A549 (cell line): ENCODE measurements at regions not wholly inside any gene's neighbourhood (a gene's known extent, or its start where the extent isn't known, plus 50 kb on each side); places are given as distances from the start of the nearest gene placed in this dataset.

ENCODE experiments used
- ATAC-seq, 2 experiments: fragments of 200-7000 bp in 1 of 2; fragments of >200 bp in 1 of 2; cut with Nextera tagmentation in 1 of 2; cut with Tn5 transposase in 1 of 2; 3 replicates each; pipeline versions ENCODE4 v1.8.0 to v1.9.1; 2018 to 2020; ENCODE audit warnings: mild to moderate bottlenecking in 1 of 2, moderate library complexity in 1 of 2
- CTCF ChIA-PET: fragments of 300-600 bp; sonication (Branson Sonifier 250); formaldehyde crosslinking; extraction: SDS; loops from one replicate; lab custom pipeline; 2021; ENCODE audit warnings: antibody characterized with exemption, inconsistent platforms; lab: Yijun Ruan, JAX
- POLR2A ChIA-PET: fragments of 350-600 bp; formaldehyde crosslinking; extraction: SDS; loops from one replicate; lab custom pipeline; 2021; ENCODE audit warnings: antibody characterized with exemption, inconsistent platforms; lab: Yijun Ruan, JAX
- DNase-seq, 2 experiments: peaks; one replicate each; pipeline versions ENCODE4 v3.0.0 to v3.0.0-alpha.2; 2011 to 2016; ENCODE audit warnings: low read depth in 1 of 2, low spot score in 1 of 2
- FAIRE-seq: peaks from 2 replicates; lab custom pipeline; 2011; peaks lifted over from hg19 to GRCh38; lab: Jason Lieb, UNC
- H3K27ac ChIP-seq, 2 experiments: fragments of >200 bp; sonication (Bioruptor Twin); formaldehyde crosslinking; 3 replicates each; pipeline ENCODE4 v1.5.1; 2016 to 2017
- H3K4me1 ChIP-seq: fragments of >200 bp; sonication (Bioruptor Twin); formaldehyde crosslinking; 3 replicates; pipeline ENCODE4 v1.6.1; 2016
- H3K4me2 ChIP-seq: fragments of >200 bp; sonication (Bioruptor Twin); formaldehyde crosslinking; 3 replicates; pipeline ENCODE4 v1.6.1; 2016
- H3K4me3 ChIP-seq: fragments of >200 bp; sonication (Bioruptor Twin); formaldehyde crosslinking; 3 replicates; pipeline ENCODE4 v1.5.1; 2016
- H3K9me3 ChIP-seq: fragments of >200 bp; sonication (Bioruptor Twin); formaldehyde crosslinking; 3 replicates; pipeline ENCODE4 v1.6.1; 2016
- CHD4 ChIP-seq: fragments of 200-600 bp; sonication (generic); IDR thresholded peaks from 2 replicates; pipeline ENCODE4 v1.6.1; 2016; ENCODE audit warnings: antibody characterized with exemption, mild to moderate bottlenecking, borderline replicate concordance
- EHMT2 ChIP-seq: fragments of 200-600 bp; sonication (generic); IDR thresholded peaks from 2 replicates; pipeline ENCODE4 v1.6.1; 2016; ENCODE audit warnings: antibody characterized with exemption, low read depth, mild to moderate bottlenecking, moderate library complexity
- EP300 ChIP-seq, 2 experiments: fragments of >200 bp; sonication (Bioruptor Twin); formaldehyde crosslinking; IDR thresholded peaks; 2 replicates in 1 of 2; 3 replicates in 1 of 2; pipeline ENCODE4 v1.6.1; 2016 to 2017
- HDAC2 ChIP-seq: fragments of 200-600 bp; sonication (generic); IDR thresholded peaks from 2 replicates; pipeline ENCODE4 v1.6.1; 2016
- HOXB13 ChIP-seq: fragments of 250-450 bp; sonication (Bioruptor Pico); IDR thresholded peaks from 2 replicates; pipeline ENCODE4 v1.5.0; 2020; ENCODE audit warnings: low read depth, mild to moderate bottlenecking, moderate library complexity
- HOXB5 ChIP-seq: fragments of 250-450 bp; sonication (Bioruptor Pico); IDR thresholded peaks from 2 replicates; pipeline ENCODE4 v1.5.0; 2020; ENCODE audit warnings: mild to moderate bottlenecking, moderate library complexity
- JUN ChIP-seq, 2 experiments: fragments of >200 bp; sonication (Bioruptor Twin); formaldehyde crosslinking; IDR thresholded peaks; 2 replicates in 1 of 2; 3 replicates in 1 of 2; pipeline ENCODE4 v1.6.1; 2016 to 2017
- MAFK ChIP-seq: fragments of 450-650 bp; IDR thresholded peaks from 2 replicates; pipeline ENCODE4 v1.6.1; 2014; ENCODE audit not compliant: partially characterized antibody
- MAZ ChIP-seq: fragments of 150-350 bp; IDR thresholded peaks from 2 replicates; pipeline ENCODE4 v1.6.1; 2014; ENCODE audit warnings: antibody characterized with exemption, low read depth, low read length, borderline replicate concordance
- MYC ChIP-seq: IDR thresholded peaks from 2 replicates; pipeline ENCODE4 v1.6.1; 2012; ENCODE audit warnings: mild to moderate bottlenecking, inconsistent platforms, low read length, improper control_type of control experiment, borderline replicate concordance
- NFE2L2 ChIP-seq: fragments of 150-350 bp; conservative IDR thresholded peaks from 2 replicates; pipeline ENCODE4 v1.6.1; 2014; ENCODE audit warnings: low read length
- PHF8 ChIP-seq: fragments of 200-600 bp; sonication (generic); IDR thresholded peaks from 2 replicates; pipeline ENCODE4 v1.6.1; 2016; ENCODE audit warnings: low read depth, mild to moderate bottlenecking, antibody characterized with exemption, moderate library complexity, borderline replicate concordance
- SREBF2 ChIP-seq: fragments of 450-650 bp; IDR thresholded peaks from 2 replicates; pipeline ENCODE4 v1.6.1; 2014; ENCODE audit warnings: mild to moderate bottlenecking, moderate library complexity
- TP53 ChIP-seq: fragments of 250-450 bp; sonication (Bioruptor Pico); IDR thresholded peaks from 2 replicates; pipeline ENCODE4 v1.5.0; 2021; ENCODE audit warnings: mild to moderate bottlenecking, moderate library complexity
- ZNF302 ChIP-seq: fragments of 250-450 bp; sonication (Bioruptor Pico); IDR thresholded peaks from 2 replicates; pipeline ENCODE4 v1.9.0; 2021; ENCODE audit warnings: inconsistent platforms, mild to moderate bottlenecking, moderate library complexity
- ZSCAN20 ChIP-seq: fragments of 250-450 bp; sonication (Bioruptor Pico); IDR thresholded peaks from 2 replicates; pipeline ENCODE4 v1.8.0; 2022; ENCODE audit warnings: mild to moderate bottlenecking, moderate library complexity
- WGBS: methylation state at CpG from one replicate; pipeline ENCODE4 v1.1.6; 2017; ENCODE audit errors: missing lambda C conversion rate; 5-methylcytosine and 5-hydroxymethylcytosine counted together
- TF ChIP-seq, protein P1 (sequence below): fragments of >200 bp; sonication (Bioruptor Twin); formaldehyde crosslinking; IDR thresholded peaks from 2 replicates; pipeline ENCODE4 v1.6.1; 2016
- TF ChIP-seq, protein P2 (sequence below): IDR thresholded peaks from 2 replicates; pipeline ENCODE4 v1.6.1; 2012; ENCODE audit warnings: low read depth, borderline replicate concordance
- TF ChIP-seq, protein P3 (sequence below): fragments of >200 bp; sonication (Bioruptor Twin); formaldehyde crosslinking; IDR thresholded peaks from 3 replicates; pipeline ENCODE4 v1.5.1; 2016
- TF ChIP-seq, protein P4 (sequence below): fragments of 200-600 bp; sonication (generic); IDR thresholded peaks from 2 replicates; pipeline ENCODE4 v1.6.1; 2016; ENCODE audit warnings: antibody characterized with exemption, mild to moderate bottlenecking, moderate library complexity
- TF ChIP-seq, protein P5 (sequence below): fragments of >200 bp; sonication (Bioruptor Twin); formaldehyde crosslinking; IDR thresholded peaks from 3 replicates; pipeline ENCODE4 v1.6.1; 2016
- TF ChIP-seq, protein P6 (sequence below): fragments of 250-450 bp; sonication (Bioruptor Pico); IDR thresholded peaks from 2 replicates; pipeline ENCODE4 v1.5.0; 2020; ENCODE audit warnings: low read depth, mild to moderate bottlenecking, moderate library complexity
- TF ChIP-seq, protein P7 (sequence below): fragments of 450-650 bp; IDR thresholded peaks from 2 replicates; pipeline ENCODE4 v1.6.1; 2014; ENCODE audit warnings: antibody characterized with exemption

DNA sequence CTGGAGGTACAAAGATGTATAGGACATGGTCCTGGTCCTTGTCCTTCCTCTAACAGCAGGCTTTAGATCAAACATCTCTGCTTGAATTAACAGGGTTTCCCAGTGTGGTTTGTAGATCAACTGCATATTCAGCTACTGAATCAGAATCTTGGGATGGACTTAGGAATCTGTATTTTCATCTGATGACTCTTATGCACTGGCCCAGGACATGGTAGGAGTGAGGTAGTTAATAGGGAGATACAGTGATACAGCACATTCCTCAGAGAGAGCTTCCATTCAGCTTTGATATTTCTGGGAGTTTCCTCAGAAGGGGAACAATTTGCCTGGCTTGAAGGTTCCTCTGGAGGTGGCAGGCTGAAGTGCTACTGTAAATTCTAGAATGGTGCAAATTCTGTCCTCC, 203.1 kb downstream of the LARP7 start (continued):
- TF ChIP-seq SREBF2 (no peak), ZNF302 (CRISPR knock-in tag) (no peak), PHF8 (no peak), ZSCAN20 (CRISPR knock-in tag) (no peak)

DNA sequence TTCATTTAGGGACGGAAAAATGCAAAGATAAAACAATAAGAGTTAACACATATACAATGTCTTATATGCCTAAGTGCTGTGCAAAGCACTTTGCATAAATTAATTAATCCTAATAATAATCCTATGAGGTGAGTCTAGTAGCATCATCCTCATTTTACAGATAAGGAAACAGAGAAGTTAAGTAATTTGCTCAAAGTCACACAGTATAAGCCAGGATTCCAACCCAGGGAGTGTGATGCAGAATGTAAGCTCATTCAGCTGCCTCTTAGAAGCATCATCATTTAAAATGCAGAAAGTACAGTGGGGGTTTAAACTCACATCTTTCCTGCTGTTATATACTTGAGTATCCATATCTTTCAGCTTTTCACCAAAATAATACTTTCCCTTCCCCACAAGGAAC, 203.7 kb downstream of the LARP7 start:
- DNase-seq (no peak), ATAC-seq (no peak), FAIRE-seq (no peak)
- WGBS: 88% methylated on average over 1 of the region's 1 CpG
- Histone ChIP-seq H3K9me3 (no peaks in the 10 kb centered on the region), H3K4me2 (no peak overlapping the region), H3K27ac (no peak overlapping the region), H3K4me3 (no peak overlapping the region), H3K4me1 (no peaks in the 10 kb centered on the region)
- TF ChIP-seq, protein P1, sequence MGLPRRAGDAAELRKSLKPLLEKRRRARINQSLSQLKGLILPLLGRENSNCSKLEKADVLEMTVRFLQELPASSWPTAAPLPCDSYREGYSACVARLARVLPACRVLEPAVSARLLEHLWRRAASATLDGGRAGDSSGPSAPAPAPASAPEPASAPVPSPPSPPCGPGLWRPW: no peak
- TF ChIP-seq, protein P2, sequence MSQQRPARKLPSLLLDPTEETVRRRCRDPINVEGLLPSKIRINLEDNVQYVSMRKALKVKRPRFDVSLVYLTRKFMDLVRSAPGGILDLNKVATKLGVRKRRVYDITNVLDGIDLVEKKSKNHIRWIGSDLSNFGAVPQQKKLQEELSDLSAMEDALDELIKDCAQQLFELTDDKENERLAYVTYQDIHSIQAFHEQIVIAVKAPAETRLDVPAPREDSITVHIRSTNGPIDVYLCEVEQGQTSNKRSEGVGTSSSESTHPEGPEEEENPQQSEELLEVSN: no peak
- TF ChIP-seq JUN (IDR thresholded peaks at IDR 0.05): no peak
- ChIA-PET CTCF (interaction anchor here (0.6 to 1.3 kb wide), 2 partner anchors 13 to 381 kb away, joined by 3 to 4 read pairs; no protein-coding TSS in a partner anchor), POLR2A (no interaction called here)

DNA sequence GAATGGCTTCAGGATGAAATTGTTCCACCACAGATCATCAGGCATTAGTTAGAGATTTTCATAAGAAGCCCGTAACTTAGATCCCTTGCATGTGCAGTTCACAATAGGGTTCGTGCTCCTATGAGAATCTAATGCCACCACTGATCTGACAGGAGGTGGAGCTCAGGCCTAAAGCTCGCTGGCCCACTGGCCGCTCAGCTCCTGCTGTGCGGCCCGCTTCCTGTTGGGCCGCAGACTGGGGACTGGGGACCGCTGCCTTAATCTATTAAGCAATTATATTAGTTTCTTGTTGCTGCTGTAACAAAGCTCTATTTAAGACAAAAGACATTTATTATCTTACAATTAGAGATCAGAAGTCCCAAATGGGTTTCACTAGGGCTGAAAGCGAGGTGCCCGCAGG, 205.6 kb downstream of the LARP7 start:
- DNase-seq (no peak), FAIRE-seq (no peak), ATAC-seq (no peak)
- POLR2A ChIA-PET: no interaction called here
- TF ChIP-seq NFE2L2: no peak
- no peaks in the 10 kb centered on the region for H3K9me3 ChIP-seq
- 78% methylated on average over 9 of the region's 10 CpGs for WGBS
- H3K4me3 ChIP-seq: no peak overlapping the region
- H3K4me2 ChIP-seq: no peak overlapping the region
- H3K27ac ChIP-seq: no peak overlapping the region
- no peaks in the 10 kb centered on the region for H3K4me1 ChIP-seq
- CTCF ChIA-PET: no interaction called here

DNA sequence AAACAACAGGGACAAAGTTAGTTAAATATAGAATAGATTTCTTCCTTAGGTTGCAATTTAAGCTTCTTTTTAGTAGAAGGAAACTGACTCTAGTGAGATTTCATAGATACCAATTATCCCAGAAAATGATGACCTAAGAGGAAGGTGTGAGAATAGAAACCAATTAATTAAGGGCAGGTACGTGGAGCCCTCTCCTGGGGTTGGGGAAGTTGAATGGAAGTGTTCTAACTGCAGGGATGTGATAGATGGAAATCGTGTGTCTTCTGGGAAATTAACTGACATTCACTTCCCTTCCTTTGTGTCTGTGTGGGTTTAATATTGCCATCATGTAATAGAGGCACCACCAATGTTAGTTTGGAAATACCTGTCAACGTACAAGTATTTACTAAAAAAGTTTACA, 204.1 kb upstream of the ANK2 start:
- Histone ChIP-seq H3K9me3 (no peaks in the 10 kb centered on the region), H3K4me2 (no peak overlapping the region)
- no peak for FAIRE-seq
- TF ChIP-seq HDAC2 (no peak), MYC (no peak), EHMT2 (no peak), JUN (IDR thresholded peaks at IDR 0.05) (no peak), HOXB5 (CRISPR knock-in tag) (no peak), HOXB13 (no peak), ZNF302 (CRISPR knock-in tag) (no peak), MAZ (no peak), EP300 (IDR thresholded peaks at IDR 0.05) (no peak), MAFK (no peak), CHD4 (no peak), TP53 (CRISPR knock-in tag) (no peak), PHF8 (no peak), ZSCAN20 (CRISPR knock-in tag) (no peak)
- TF ChIP-seq, protein P3, sequence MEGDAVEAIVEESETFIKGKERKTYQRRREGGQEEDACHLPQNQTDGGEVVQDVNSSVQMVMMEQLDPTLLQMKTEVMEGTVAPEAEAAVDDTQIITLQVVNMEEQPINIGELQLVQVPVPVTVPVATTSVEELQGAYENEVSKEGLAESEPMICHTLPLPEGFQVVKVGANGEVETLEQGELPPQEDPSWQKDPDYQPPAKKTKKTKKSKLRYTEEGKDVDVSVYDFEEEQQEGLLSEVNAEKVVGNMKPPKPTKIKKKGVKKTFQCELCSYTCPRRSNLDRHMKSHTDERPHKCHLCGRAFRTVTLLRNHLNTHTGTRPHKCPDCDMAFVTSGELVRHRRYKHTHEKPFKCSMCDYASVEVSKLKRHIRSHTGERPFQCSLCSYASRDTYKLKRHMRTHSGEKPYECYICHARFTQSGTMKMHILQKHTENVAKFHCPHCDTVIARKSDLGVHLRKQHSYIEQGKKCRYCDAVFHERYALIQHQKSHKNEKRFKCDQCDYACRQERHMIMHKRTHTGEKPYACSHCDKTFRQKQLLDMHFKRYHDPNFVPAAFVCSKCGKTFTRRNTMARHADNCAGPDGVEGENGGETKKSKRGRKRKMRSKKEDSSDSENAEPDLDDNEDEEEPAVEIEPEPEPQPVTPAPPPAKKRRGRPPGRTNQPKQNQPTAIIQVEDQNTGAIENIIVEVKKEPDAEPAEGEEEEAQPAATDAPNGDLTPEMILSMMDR: no peak
- TF ChIP-seq, protein P4, sequence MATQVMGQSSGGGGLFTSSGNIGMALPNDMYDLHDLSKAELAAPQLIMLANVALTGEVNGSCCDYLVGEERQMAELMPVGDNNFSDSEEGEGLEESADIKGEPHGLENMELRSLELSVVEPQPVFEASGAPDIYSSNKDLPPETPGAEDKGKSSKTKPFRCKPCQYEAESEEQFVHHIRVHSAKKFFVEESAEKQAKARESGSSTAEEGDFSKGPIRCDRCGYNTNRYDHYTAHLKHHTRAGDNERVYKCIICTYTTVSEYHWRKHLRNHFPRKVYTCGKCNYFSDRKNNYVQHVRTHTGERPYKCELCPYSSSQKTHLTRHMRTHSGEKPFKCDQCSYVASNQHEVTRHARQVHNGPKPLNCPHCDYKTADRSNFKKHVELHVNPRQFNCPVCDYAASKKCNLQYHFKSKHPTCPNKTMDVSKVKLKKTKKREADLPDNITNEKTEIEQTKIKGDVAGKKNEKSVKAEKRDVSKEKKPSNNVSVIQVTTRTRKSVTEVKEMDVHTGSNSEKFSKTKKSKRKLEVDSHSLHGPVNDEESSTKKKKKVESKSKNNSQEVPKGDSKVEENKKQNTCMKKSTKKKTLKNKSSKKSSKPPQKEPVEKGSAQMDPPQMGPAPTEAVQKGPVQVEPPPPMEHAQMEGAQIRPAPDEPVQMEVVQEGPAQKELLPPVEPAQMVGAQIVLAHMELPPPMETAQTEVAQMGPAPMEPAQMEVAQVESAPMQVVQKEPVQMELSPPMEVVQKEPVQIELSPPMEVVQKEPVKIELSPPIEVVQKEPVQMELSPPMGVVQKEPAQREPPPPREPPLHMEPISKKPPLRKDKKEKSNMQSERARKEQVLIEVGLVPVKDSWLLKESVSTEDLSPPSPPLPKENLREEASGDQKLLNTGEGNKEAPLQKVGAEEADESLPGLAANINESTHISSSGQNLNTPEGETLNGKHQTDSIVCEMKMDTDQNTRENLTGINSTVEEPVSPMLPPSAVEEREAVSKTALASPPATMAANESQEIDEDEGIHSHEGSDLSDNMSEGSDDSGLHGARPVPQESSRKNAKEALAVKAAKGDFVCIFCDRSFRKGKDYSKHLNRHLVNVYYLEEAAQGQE: no peak
- TF ChIP-seq, protein P5, sequence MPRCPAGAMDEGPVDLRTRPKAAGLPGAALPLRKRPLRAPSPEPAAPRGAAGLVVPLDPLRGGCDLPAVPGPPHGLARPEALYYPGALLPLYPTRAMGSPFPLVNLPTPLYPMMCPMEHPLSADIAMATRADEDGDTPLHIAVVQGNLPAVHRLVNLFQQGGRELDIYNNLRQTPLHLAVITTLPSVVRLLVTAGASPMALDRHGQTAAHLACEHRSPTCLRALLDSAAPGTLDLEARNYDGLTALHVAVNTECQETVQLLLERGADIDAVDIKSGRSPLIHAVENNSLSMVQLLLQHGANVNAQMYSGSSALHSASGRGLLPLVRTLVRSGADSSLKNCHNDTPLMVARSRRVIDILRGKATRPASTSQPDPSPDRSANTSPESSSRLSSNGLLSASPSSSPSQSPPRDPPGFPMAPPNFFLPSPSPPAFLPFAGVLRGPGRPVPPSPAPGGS: no peak
- TF ChIP-seq, protein P6, sequence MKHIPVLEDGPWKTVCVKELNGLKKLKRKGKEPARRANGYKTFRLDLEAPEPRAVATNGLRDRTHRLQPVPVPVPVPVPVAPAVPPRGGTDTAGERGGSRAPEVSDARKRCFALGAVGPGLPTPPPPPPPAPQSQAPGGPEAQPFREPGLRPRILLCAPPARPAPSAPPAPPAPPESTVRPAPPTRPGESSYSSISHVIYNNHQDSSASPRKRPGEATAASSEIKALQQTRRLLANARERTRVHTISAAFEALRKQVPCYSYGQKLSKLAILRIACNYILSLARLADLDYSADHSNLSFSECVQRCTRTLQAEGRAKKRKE (CRISPR knock-in tag): no peak
- TF ChIP-seq, protein P7, sequence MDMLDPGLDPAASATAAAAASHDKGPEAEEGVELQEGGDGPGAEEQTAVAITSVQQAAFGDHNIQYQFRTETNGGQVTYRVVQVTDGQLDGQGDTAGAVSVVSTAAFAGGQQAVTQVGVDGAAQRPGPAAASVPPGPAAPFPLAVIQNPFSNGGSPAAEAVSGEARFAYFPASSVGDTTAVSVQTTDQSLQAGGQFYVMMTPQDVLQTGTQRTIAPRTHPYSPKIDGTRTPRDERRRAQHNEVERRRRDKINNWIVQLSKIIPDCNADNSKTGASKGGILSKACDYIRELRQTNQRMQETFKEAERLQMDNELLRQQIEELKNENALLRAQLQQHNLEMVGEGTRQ: no peak

More for the DNA sequence above, 204.1 kb upstream of the ANK2 start:
- POLR2A ChIA-PET: no interaction called here
- CTCF ChIA-PET: no interaction called here
- ATAC-seq (no peak), DNase-seq (no peak)
- Histone ChIP-seq H3K27ac (no peak overlapping the region), H3K4me1 (no peaks in the 10 kb centered on the region), H3K4me3 (no peak overlapping the region)
- WGBS: 31% methylated on average over 3 of the region's 3 CpGs
